Upper lobe of right lung (tissue), 1 donor: ENCODE measurements at regions not wholly inside any gene's neighbourhood (a gene's known extent, or its start where the extent isn't known, plus 50 kb on each side); places are given as distances from the start of the nearest gene placed in this dataset.

Experiments used
- ATAC-seq: fragments of 200-7000 bp; cut with Tn5 transposase; one replicate; pipeline ENCODE4 v1.9.1; 2020; ENCODE audit warnings: mild to moderate bottlenecking, moderate library complexity
- DNase-seq: peaks from one replicate; pipeline ENCODE4 v3.0.0-alpha.2; 2020
- H3K27ac ChIP-seq: fragments of 200-600 bp; one replicate; pipeline ENCODE4 v1.8.0; 2022
- H3K27me3 ChIP-seq: fragments of 200-600 bp; one replicate; pipeline ENCODE4 v1.8.0; 2022; ENCODE audit warnings: mild to moderate bottlenecking
- H3K36me3 ChIP-seq: fragments of 200-600 bp; one replicate; pipeline ENCODE4 v1.8.0; 2022
- H3K4me1 ChIP-seq: fragments of 200-600 bp; one replicate; pipeline ENCODE4 v1.8.0; 2022
- H3K4me3 ChIP-seq: fragments of 200-600 bp; one replicate; pipeline ENCODE4 v1.8.0; 2022; ENCODE audit warnings: mild to moderate bottlenecking
- H3K9me3 ChIP-seq: fragments of 200-600 bp; one replicate; pipeline ENCODE4 v1.8.0; 2022
- CTCF ChIP-seq: fragments of 200-600 bp; IDR thresholded peaks from one replicate; pipeline ENCODE4 v1.8.0; 2022; ENCODE audit warnings: antibody characterized with exemption
- intact Hi-C: fragments of 100-400 bp; cut with DNase I; formaldehyde crosslinking; loops from one replicate; pipeline ENCODE4 v1.11.0; 2022
- donor health status: DM: no; HTN: yes; CAD: no; lungs with severe emphysema.

- intact Hi-C loops = loop anchor here (10.0 kb wide), 1 partner anchor 385 kb away; no protein-coding TSS in a partner anchor
Observed at GRCh38 chr12:45549337-45549902, 180.1 kb upstream of the ARID2 start.

GRCh38 chr12:45553204-45553603 is 176.3 kb upstream of the ARID2 start:
- no peak for TF ChIP-seq CTCF
- Histone ChIP-seq H3K4me1 (no peaks in the 10 kb centered on the region), H3K27me3 (no peaks in the 10 kb centered on the region), H3K36me3 (no peaks in the 10 kb centered on the region), H3K27ac (no peak overlapping the region), H3K4me3 (no peak overlapping the region), H3K9me3 (no peaks in the 10 kb centered on the region)
- intact Hi-C loops = no loop called here
- ATAC-seq (no peak), DNase-seq (no peak)

More at GRCh38 chr12:45549337-45549902, 180.1 kb upstream of the ARID2 start:
- ATAC-seq (no peak), DNase-seq (no peak)
- H3K9me3 ChIP-seq = no peaks in the 10 kb centered on the region
- no peak overlapping the region for H3K4me3 ChIP-seq
- no peaks in the 10 kb centered on the region for H3K36me3 ChIP-seq
- H3K27me3 ChIP-seq = no peaks in the 10 kb centered on the region
- H3K27ac ChIP-seq = no peak overlapping the region
- no peak for TF ChIP-seq CTCF
- no peaks in the 10 kb centered on the region for H3K4me1 ChIP-seq

- intact Hi-C loops = no loop called here
- no peak for TF ChIP-seq CTCF
- no peaks in the 10 kb centered on the region for H3K4me1 ChIP-seq
- DNase-seq (no peak), ATAC-seq (peak; percentile 78)
- no peaks in the 10 kb centered on the region for H3K27me3 ChIP-seq
- no peaks in the 10 kb centered on the region for H3K36me3 ChIP-seq
- H3K9me3 ChIP-seq = no peaks in the 10 kb centered on the region
- no peak overlapping the region for H3K4me3 ChIP-seq
- H3K27ac ChIP-seq = no peak overlapping the region
Observed at GRCh38 chr12:45557016-45557415, 172.5 kb upstream of the ARID2 start.

GRCh38 chr12:45558353-45558752 is 171.2 kb upstream of the ARID2 start:
- intact Hi-C loops = no loop called here
- ATAC-seq = no peak
- H3K4me1 ChIP-seq = no peaks in the 10 kb centered on the region
- DNase-seq = no peak
- TF ChIP-seq CTCF = no peak
- no peaks in the 10 kb centered on the region for H3K9me3 ChIP-seq
- no peaks in the 10 kb centered on the region for H3K36me3 ChIP-seq
- no peaks in the 10 kb centered on the region for H3K27me3 ChIP-seq
- H3K27ac ChIP-seq = no peak overlapping the region
- H3K4me3 ChIP-seq = no peak overlapping the region

GRCh38 chr12:45559537-45559936 is 170.0 kb upstream of the ARID2 start:
- H3K9me3 ChIP-seq = no peaks in the 10 kb centered on the region
- TF ChIP-seq CTCF = no peak

DNA sequence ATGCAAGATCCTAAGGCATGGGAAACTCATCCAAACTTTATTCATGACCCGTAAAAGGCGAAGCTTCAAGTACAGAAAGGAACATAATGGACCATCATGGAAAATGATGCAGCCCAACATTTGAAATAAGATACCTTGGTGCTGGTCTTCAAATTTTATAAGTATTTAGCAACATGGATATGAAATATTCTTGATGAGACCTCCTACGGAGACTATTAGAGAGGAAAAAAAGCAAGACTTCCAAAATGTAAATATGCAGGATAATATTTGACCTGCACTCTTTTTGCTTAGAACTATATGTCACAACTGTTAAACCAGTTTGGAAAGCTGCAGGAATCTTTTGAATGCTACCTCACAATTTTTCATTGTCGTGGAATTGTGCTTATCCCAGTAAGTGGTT is 168.8 kb upstream of the ARID2 start:
- Histone ChIP-seq H3K36me3 (no peaks in the 10 kb centered on the region), H3K9me3 (no peaks in the 10 kb centered on the region), H3K4me1 (no peaks in the 10 kb centered on the region), H3K27ac (no peak overlapping the region), H3K4me3 (no peak overlapping the region), H3K27me3 (no peaks in the 10 kb centered on the region)
- TF ChIP-seq CTCF = no peak
- no peak for DNase-seq
- ATAC-seq = no peak
- intact Hi-C loops = no loop called here

More at GRCh38 chr12:45559537-45559936, 170.0 kb upstream of the ARID2 start:
- no peak for DNase-seq
- H3K36me3 ChIP-seq = no peaks in the 10 kb centered on the region
- ATAC-seq = no peak
- H3K27ac ChIP-seq = no peak overlapping the region
- intact Hi-C loops = no loop called here
- H3K4me1 ChIP-seq = no peaks in the 10 kb centered on the region
- H3K27me3 ChIP-seq = no peaks in the 10 kb centered on the region
- H3K4me3 ChIP-seq = no peak overlapping the region
